H1 (cell line): ENCODE measurements at regions not wholly inside any gene's neighbourhood (a gene's known extent, or its start where the extent isn't known, plus 50 kb on each side); places are given as distances from the start of the nearest gene placed in this dataset.

ENCODE experiments used
- CTCF ChIA-PET: fragments of 300-600 bp; sonication (Branson Sonifier 250); formaldehyde crosslinking; loops from one replicate; lab custom pipeline; 2021; ENCODE audit not compliant: partially characterized antibody; lab: Charles Lee
- POLR2A ChIA-PET: fragments of 300-600 bp; sonication (Branson Sonifier 250); formaldehyde crosslinking; loops from one replicate; lab custom pipeline; 2021; ENCODE audit warnings: inconsistent platforms; ENCODE audit not compliant: partially characterized antibody; lab: Charles Lee
- DNase-seq, 2 experiments: peaks; one replicate each; pipeline versions ENCODE4 v3.0.0 to v3.0.0-alpha.2; 2010 to 2022; ENCODE audit warnings: low spot score in 2 of 2, low read depth in 1 of 2, mixed read lengths in 1 of 2
- FAIRE-seq: peaks from 2 replicates; lab custom pipeline; 2011; peaks lifted over from hg19 to GRCh38; lab: Jason Lieb, UNC
- H2AFZ ChIP-seq: 2 replicates; pipeline ENCODE4 v1.8.1; 2012; ENCODE audit warnings: low read length, inconsistent platforms
- H2AK5ac ChIP-seq: 2 replicates; pipeline ENCODE4 v1.6.1; 2013; ENCODE audit warnings: low read depth, low read length
- H2BK120ac ChIP-seq: replicated peaks from 2 replicates; pipeline ENCODE3; 2013; ENCODE audit warnings: low read depth, low read length, inconsistent platforms
- H2BK12ac ChIP-seq: 2 replicates; pipeline ENCODE4 v1.6.1; 2013; ENCODE audit warnings: low read depth, low read length
- H2BK15ac ChIP-seq: 2 replicates; pipeline ENCODE4 v1.6.1; 2013; ENCODE audit warnings: low read length
- H2BK20ac ChIP-seq: 2 replicates; pipeline ENCODE4 v1.6.1; 2013; ENCODE audit warnings: low read length
- H2BK5ac ChIP-seq: 2 replicates; pipeline ENCODE4 v1.6.1; 2013; ENCODE audit warnings: low read depth, low read length
- H3K14ac ChIP-seq: 2 replicates; pipeline ENCODE4 v1.6.1; 2013; ENCODE audit warnings: inconsistent platforms; ENCODE audit not compliant: insufficient read length
- H3K18ac ChIP-seq: 2 replicates; pipeline ENCODE4 v1.6.1; 2013; ENCODE audit warnings: low read length; ENCODE audit errors: extremely low read depth
- H3K23ac ChIP-seq: 2 replicates; pipeline ENCODE4 v1.6.1; 2013; ENCODE audit warnings: inconsistent platforms; ENCODE audit not compliant: insufficient read length
- H3K23me2 ChIP-seq: 2 replicates; pipeline ENCODE4 v1.6.1; 2013; ENCODE audit warnings: low read depth, low read length
- H3K27ac ChIP-seq: 2 replicates; pipeline ENCODE4 v1.6.1; 2011; ENCODE audit warnings: low read depth, low read length, inconsistent platforms
- H3K27me3 ChIP-seq, 4 experiments: replicated peaks in 1 of 4; 1 replicate in 1 of 4; 2 replicates in 3 of 4; pipeline versions ENCODE4 v1.6.1 to v1.8.1; 2011 to 2013; ENCODE audit warnings: low read length in 3 of 4, mild to moderate bottlenecking in 3 of 4, inconsistent platforms in 2 of 4, mixed read lengths in 2 of 4, moderate library complexity in 1 of 4; ENCODE audit not compliant: control insufficient read depth in 3 of 4, insufficient read depth in 3 of 4; ENCODE audit errors: extremely low read depth in 1 of 4
- H3K36me3 ChIP-seq, 4 experiments: 2 replicates each; pipeline versions ENCODE4 v1.6.1 to v1.8.1; 2011 to 2013; ENCODE audit warnings: mild to moderate bottlenecking in 4 of 4, low read length in 3 of 4, moderate library complexity in 2 of 4, control low read depth in 1 of 4, inconsistent platforms in 1 of 4; ENCODE audit not compliant: insufficient read depth in 4 of 4, control insufficient read depth in 2 of 4
- H3K4ac ChIP-seq: replicated peaks from 2 replicates; pipeline ENCODE3; 2013; ENCODE audit warnings: low read length, low read depth, mixed read lengths, inconsistent platforms; ENCODE audit not compliant: insufficient read length
- H3K4me1 ChIP-seq, 4 experiments: replicated peaks in 1 of 4; 1 replicate in 1 of 4; 2 replicates in 3 of 4; pipeline versions ENCODE4 v1.6.1 to v1.8.1; 2011 to 2013; ENCODE audit warnings: low read length in 3 of 4, inconsistent platforms in 2 of 4, mixed read lengths in 1 of 4; ENCODE audit not compliant: insufficient read depth in 4 of 4, control insufficient read depth in 3 of 4
- H3K4me2 ChIP-seq, 2 experiments: 2 replicates each; pipeline versions ENCODE4 v1.6.1 to v1.8.1; 2011 to 2013; ENCODE audit warnings: low read depth in 2 of 2, low read length in 2 of 2, control low read depth in 1 of 2, inconsistent platforms in 1 of 2, mild to moderate bottlenecking in 1 of 2; ENCODE audit not compliant: insufficient read depth in 1 of 2
- H3K4me3 ChIP-seq, 4 experiments: fragments of 200-600, 300-600 bp in 1 of 4; sonication (generic), shearing (Covaris generic), sonication (Bioruptor Twin) in 1 of 4; 2 replicates each; pipeline versions ENCODE4 v1.5.1 to v1.8.1; 2011 to 2016; ENCODE audit warnings: low read length in 4 of 4, low read depth in 3 of 4, control low read depth in 2 of 4, inconsistent platforms in 2 of 4, mild to moderate bottlenecking in 2 of 4, mixed read lengths in 1 of 4, moderate library complexity in 1 of 4; ENCODE audit not compliant: insufficient read depth in 2 of 4; ENCODE audit errors: extremely low read depth in 1 of 4
- H3K56ac ChIP-seq: replicated peaks from 2 replicates; pipeline ENCODE3; 2013; ENCODE audit warnings: low read depth, mild to moderate bottlenecking, mixed read lengths, low read length, inconsistent platforms; ENCODE audit not compliant: insufficient read length
- H3K79me1 ChIP-seq: 2 replicates; pipeline ENCODE4 v1.6.1; 2013; ENCODE audit warnings: low read depth, low read length, control low read depth
- H3K79me2 ChIP-seq, 2 experiments: 2 replicates each; pipeline versions ENCODE4 v1.6.1 to v1.8.1; 2012 to 2013; ENCODE audit warnings: low read length in 2 of 2, mild to moderate bottlenecking in 2 of 2, inconsistent platforms in 1 of 2; ENCODE audit not compliant: insufficient read depth in 2 of 2, control insufficient read depth in 1 of 2
- H3K9ac ChIP-seq, 4 experiments: replicated peaks in 1 of 4; 1 replicate in 1 of 4; 2 replicates in 3 of 4; pipeline versions ENCODE4 v1.6.1 to v1.8.1; 2011 to 2013; ENCODE audit warnings: low read depth in 3 of 4, low read length in 3 of 4, control low read depth in 2 of 4, mild to moderate bottlenecking in 2 of 4, moderate library complexity in 2 of 4, inconsistent platforms in 1 of 4; ENCODE audit errors: extremely low read depth in 1 of 4
- H3K9me3 ChIP-seq, 2 experiments: 2 replicates each; pipeline versions ENCODE4 v1.6.1 to v1.8.1; 2012 to 2013; ENCODE audit warnings: mild to moderate bottlenecking in 2 of 2, moderate library complexity in 2 of 2, control low read depth in 1 of 2, inconsistent platforms in 1 of 2, low read depth in 1 of 2, low read length in 1 of 2, mixed read lengths in 1 of 2; ENCODE audit not compliant: insufficient read depth in 2 of 2
- H4K20me1 ChIP-seq, 2 experiments: replicated peaks in 1 of 2; 2 replicates each; pipeline versions ENCODE3 to v1.8.1; 2011 to 2013; ENCODE audit warnings: inconsistent platforms in 2 of 2, low read length in 2 of 2, mild to moderate bottlenecking in 1 of 2; ENCODE audit not compliant: insufficient read depth in 2 of 2, control insufficient read depth in 1 of 2
- H4K5ac ChIP-seq: 2 replicates; pipeline ENCODE4 v1.6.1; 2013; ENCODE audit warnings: low read length, low read depth, mixed read lengths, inconsistent platforms; ENCODE audit not compliant: insufficient read length
- H4K8ac ChIP-seq: 2 replicates; pipeline ENCODE4 v1.8.0; 2013; ENCODE audit warnings: mild to moderate bottlenecking, moderate library complexity, low read length, inconsistent platforms; ENCODE audit not compliant: insufficient read depth; ENCODE audit errors: extremely low read depth
- H4K91ac ChIP-seq: replicated peaks from 2 replicates; pipeline ENCODE3; 2013; ENCODE audit warnings: low read length, mixed read lengths, inconsistent platforms; ENCODE audit not compliant: insufficient read length
- HDAC2 ChIP-seq, 2 experiments: fragments of 300-600 bp in 1 of 2; sonication (generic) in 1 of 2; IDR thresholded peaks; 2 replicates each; pipeline ENCODE4 v1.6.1; 2011 to 2012; ENCODE audit warnings: low read depth in 2 of 2, low read length in 2 of 2, mild to moderate bottlenecking in 2 of 2, moderate library complexity in 2 of 2, borderline replicate concordance in 1 of 2, inconsistent platforms in 1 of 2
- NRF1 ChIP-seq: IDR thresholded peaks from 2 replicates; pipeline ENCODE4 v1.6.1; 2011; ENCODE audit warnings: mild to moderate bottlenecking, low read depth, low read length, improper control_type of control experiment
- POU5F1 ChIP-seq: IDR thresholded peaks from 2 replicates; pipeline ENCODE4 v1.6.1; 2011; ENCODE audit warnings: low read depth, mild to moderate bottlenecking, low read length, moderate library complexity
- WGBS, 2 experiments: shearing (Covaris generic) in 1 of 2; methylation state at CpG; one replicate each; pipeline versions ENCODE4 v1.1.6 to v1.1.7; 2013 to 2015; ENCODE audit warnings: low lambda C conversion rate in 2 of 2, mixed read lengths in 2 of 2, inconsistent platforms in 1 of 2, low coverage in 1 of 2, missing lambda C conversion rate in 1 of 2; ENCODE audit not compliant: insufficient replicate concordance in 2 of 2, insufficient coverage in 1 of 2, insufficient read length in 1 of 2; ENCODE audit errors: extremely low coverage in 1 of 2, missing lambda C conversion rate in 1 of 2; 5-methylcytosine and 5-hydroxymethylcytosine counted together
- TF ChIP-seq, protein P1 (sequence below): IDR thresholded peaks from 2 replicates; pipeline ENCODE4 v1.6.1; 2011; ENCODE audit warnings: low read depth, mild to moderate bottlenecking, low read length; ENCODE audit not compliant: insufficient read depth
- TF ChIP-seq, protein P2 (sequence below): IDR thresholded peaks from 2 replicates; pipeline ENCODE4 v1.6.1; 2011; ENCODE audit warnings: low read length, improper control_type of control experiment

DNA sequence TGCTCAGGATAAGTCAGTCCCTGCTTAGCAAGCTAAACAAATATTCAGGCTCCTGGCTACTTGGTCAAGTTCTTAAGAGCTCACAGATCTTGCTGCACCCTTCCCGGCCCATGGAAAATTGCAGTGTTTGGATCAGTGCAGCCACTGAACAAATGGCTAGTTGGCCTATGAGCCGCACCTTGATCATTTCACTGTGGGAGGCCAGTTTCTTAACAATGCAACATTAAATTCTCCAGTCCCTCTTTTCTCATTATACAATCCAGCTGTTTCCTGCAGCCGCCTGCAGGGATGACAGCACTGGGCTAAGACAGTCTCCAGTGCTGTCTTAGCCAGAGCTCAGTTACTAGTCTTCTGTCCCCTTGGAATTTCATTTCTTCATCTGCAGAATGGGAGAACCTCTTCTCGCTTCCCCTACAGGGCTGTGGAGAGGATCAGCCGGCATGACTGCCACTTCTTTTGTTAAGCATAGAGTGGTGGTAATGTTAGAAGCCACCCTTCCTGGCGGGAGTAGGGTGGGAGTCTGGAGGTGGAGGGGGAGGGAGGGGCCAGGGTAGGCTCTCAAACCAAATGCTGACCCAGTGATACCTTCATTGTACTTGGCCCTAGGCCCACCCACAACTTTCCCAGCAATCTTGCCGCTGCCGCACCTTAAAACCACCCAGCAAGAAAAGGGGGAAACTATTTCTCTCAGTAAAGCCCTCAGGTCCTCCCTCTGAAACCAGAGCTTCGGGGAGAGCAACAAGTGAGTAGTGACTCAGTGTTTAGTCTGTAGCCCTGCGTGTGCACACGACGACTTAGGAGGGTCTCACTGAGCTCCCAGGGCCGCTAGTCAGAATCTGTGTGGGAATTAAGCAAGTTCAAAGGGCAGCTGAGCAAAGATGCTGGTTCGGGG lies 145.7 kb downstream of the NUAK1 start:
- Histone ChIP-seq H2AK5ac (no peak overlapping the region), H3K36me3 (no peaks in the 10 kb centered on the region), H2BK120ac (no peak overlapping the region), H2BK5ac (no peak overlapping the region), H3K23ac (no peak overlapping the region), H3K18ac (0 out of 2 replicates have a peak overlapping the region, but pooled peaks have one; percentile 13), H3K56ac (no peak overlapping the region), H3K27ac (no peak overlapping the region), H3K9me3 (no peaks in the 10 kb centered on the region), H2AFZ (peak overlapping the region; percentile 64), H3K79me1 (no peaks in the 10 kb centered on the region), H3K27me3 (no peaks in the 10 kb centered on the region), H3K4me3 (no peak overlapping the region), H3K23me2 (no peaks in the 10 kb centered on the region), H3K79me2 (no peaks in the 10 kb centered on the region), H4K5ac (no peak overlapping the region), H2BK20ac (no peak overlapping the region), H3K4me1 (peaks cover 0 to 7% (median 2%) of the 10 kb centered on the region in 4 experiments; a peak in 3 of 7 replicates), H3K4me2 (no peak overlapping the region; a peak in 1 of 4 replicates), H3K4ac (no peak overlapping the region), H4K8ac (no peak overlapping the region), H2BK12ac (no peak overlapping the region), H2BK15ac (no peak overlapping the region), H4K91ac (no peak overlapping the region), H3K14ac (peak overlapping the region; percentile 81), H3K9ac (no peak overlapping the region), H4K20me1 (no peaks in the 10 kb centered on the region)
- FAIRE-seq (no peak), DNase-seq (no peak)
- WGBS, 2 experiments = 68% methylated on average over 13 of the region's 14 CpGs; no CpG with 5 or more reads in 1 of the 2 experiments
- POLR2A ChIA-PET = no interaction called here
- CTCF ChIA-PET = interaction anchor here (1.0 to 1.4 kb wide), 4 partner anchors 17 to 287 kb away, joined by 3 to 5 read pairs (median 4); no protein-coding TSS in a partner anchor
- TF ChIP-seq HDAC2 (IDR thresholded peaks at IDR 0.05; ENCODE audit: borderline replicate concordance in 1 of 2, low read depth in 2 of 2, low read length in 2 of 2) = no peak
- no peak for TF ChIP-seq POU5F1
- TF ChIP-seq NRF1 = no peak
- TF ChIP-seq, protein P1, sequence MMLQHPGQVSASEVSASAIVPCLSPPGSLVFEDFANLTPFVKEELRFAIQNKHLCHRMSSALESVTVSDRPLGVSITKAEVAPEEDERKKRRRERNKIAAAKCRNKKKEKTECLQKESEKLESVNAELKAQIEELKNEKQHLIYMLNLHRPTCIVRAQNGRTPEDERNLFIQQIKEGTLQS = no peak
- TF ChIP-seq, protein P2, sequence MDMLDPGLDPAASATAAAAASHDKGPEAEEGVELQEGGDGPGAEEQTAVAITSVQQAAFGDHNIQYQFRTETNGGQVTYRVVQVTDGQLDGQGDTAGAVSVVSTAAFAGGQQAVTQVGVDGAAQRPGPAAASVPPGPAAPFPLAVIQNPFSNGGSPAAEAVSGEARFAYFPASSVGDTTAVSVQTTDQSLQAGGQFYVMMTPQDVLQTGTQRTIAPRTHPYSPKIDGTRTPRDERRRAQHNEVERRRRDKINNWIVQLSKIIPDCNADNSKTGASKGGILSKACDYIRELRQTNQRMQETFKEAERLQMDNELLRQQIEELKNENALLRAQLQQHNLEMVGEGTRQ = no peak
